Peyer's patch (tissue), 4 donors: ENCODE measurements at regions not wholly inside any gene's neighbourhood (a gene's known extent, or its start where the extent isn't known, plus 50 kb on each side); places are given as distances from the start of the nearest gene placed in this dataset.

ENCODE experiments used
- CTCF ChIP-seq, 6 experiments: fragments of 450-650 bp in 4 of 6; fragments of 200-600 bp in 2 of 6; sonication (generic) in 1 of 6; IDR thresholded peaks; one replicate each; pipeline ENCODE4 v1.5.1; 2017 to 2019; ENCODE audit warnings: antibody characterized with exemption in 6 of 6, mild to moderate bottlenecking in 3 of 6, moderate library complexity in 1 of 6
- POLR2A ChIP-seq, 2 donors: fragments of 450-650 bp; IDR thresholded peaks; one replicate each; pipeline ENCODE4 v1.5.1; 2017; ENCODE audit warnings: antibody characterized with exemption in 2 of 2, mild to moderate bottlenecking in 2 of 2, moderate library complexity in 2 of 2

DNA sequence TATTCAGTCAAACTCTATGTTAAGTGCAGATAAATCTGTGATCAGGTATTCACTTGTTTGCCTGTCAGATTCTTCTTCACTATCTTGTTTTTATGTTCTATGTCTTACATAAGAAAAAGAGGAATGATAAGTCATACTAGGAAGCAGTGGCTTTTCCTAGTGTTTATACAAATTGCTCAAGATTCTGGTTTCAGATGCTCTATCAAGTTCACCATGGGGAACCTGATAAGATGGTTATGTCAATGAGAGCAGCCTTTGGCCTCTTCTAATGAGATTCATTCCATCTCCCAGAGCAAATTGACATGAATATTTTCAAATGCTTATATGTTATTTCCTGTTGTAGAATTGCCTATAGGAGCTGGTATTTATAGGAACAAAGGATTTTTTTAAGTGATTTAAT lies 218.8 kb upstream of the TMPRSS15 start:
- no peak for TF ChIP-seq CTCF (IDR thresholded peaks at IDR 0.05)
- TF ChIP-seq POLR2A (IDR thresholded peaks at IDR 0.05), result no peak
